Myocyte (in vitro differentiated cells): ENCODE measurements at regions not wholly inside any gene's neighbourhood (a gene's known extent, or its start where the extent isn't known, plus 50 kb on each side); places are given as distances from the start of the nearest gene placed in this dataset.
A peak's percentile ranks its signal among the peaks of the same experiment; 100 is the strongest.
"Not testable (repeated sequence)": the region's sequence is repeated elsewhere in the genome, so short reads cannot be mapped to it uniquely, and the experiment has no call there.

ENCODE experiments used
- DNase-seq: peaks from one replicate; pipeline ENCODE4 v3.0.0-alpha.2; 2012; ENCODE audit warnings: low read depth

GRCh38 chr1:121051161-121051790 lies 132.9 kb downstream of the FAM72B start:
- DNase-seq = not testable (repeated sequence)

- DNase-seq = not testable (repeated sequence)
These were observed 132.0 kb downstream of the FAM72B start for GRCh38 chr1:121052081-121052660.

- DNase-seq = not testable (repeated sequence)
These were observed 129.2 kb downstream of the FAM72B start for GRCh38 chr1:121054928-121055327.

GRCh38 chr1:121066925-121067324 lies 117.2 kb downstream of the FAM72B start:
- DNase-seq = not testable (repeated sequence)

- DNase-seq = not testable (repeated sequence)
These were observed 115.2 kb downstream of the FAM72B start for GRCh38 chr1:121068738-121069499.

DNA sequence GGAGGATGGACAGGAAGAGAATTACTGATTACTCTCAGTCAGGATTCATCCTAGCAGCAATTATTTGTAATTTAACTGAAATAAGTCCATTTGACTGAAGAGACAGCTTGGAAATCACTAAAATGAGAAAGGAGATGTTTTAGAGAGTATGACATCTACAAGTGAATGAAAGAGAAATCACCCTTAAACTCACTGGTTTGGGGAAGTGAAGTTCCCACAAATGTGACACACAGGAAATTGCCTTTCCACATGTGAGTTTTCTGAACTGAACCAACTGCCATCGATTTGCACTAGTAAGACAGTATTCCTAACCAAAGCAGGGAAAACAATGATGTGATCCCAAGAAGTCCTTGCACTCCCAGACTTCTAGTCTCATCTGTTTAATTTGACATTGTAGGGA lies 110.3 kb downstream of the FAM72B start:
- not testable (repeated sequence) for DNase-seq

DNA sequence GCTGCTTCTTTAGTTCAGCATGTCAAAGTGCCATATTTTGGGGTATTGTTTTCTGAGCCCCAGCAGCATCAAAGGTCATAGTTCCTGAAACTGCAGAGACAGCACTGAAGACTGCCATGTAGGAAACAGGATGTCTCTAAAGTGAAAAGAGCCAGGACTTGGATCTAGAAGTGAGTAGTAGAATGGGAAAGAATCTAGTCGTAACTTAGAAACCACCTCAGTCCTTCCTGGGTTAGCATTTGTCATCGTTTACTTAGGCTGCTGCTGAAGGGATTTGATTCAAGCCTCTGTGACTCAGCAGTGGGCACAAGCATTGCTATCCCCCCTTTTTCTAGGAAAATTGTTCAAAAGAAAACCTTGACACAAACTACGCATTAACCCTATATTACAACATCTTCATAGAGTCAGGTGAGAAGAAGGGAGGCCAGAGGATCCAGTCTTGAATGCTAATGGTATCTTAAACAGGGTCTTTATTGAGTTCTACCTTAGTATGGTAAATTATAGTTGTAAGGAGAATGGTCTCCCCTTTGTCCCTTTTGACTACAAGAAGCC lies 108.8 kb downstream of the FAM72B start:
- DNase-seq = not testable (repeated sequence)

DNA sequence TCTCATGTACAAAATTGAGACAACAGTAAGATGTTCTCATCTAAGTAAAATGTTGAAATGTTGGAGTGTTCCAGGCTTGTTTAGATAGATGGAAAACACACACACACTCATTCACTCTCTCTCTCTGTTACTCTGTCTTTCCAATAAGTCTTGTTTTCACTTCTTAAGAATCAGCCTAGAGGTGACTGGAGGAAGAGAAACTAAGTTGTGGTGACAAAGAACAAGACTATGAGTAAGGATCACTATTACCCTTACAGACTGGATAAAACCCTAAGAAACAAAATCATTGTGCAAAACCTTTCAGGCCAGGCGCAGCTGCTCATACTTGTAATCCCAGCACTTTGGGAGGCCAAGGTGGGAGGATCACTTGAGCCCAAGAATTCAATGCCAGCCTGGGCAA lies 107.5 kb downstream of the FAM72B start:
- DNase-seq = not testable (repeated sequence)

GRCh38 chr1:121079655-121080054 lies 104.5 kb downstream of the FAM72B start:
- DNase-seq = not testable (repeated sequence)

GRCh38 chr1:121080197-121080903 lies 103.8 kb downstream of the FAM72B start:
- not testable (repeated sequence) for DNase-seq

DNA sequence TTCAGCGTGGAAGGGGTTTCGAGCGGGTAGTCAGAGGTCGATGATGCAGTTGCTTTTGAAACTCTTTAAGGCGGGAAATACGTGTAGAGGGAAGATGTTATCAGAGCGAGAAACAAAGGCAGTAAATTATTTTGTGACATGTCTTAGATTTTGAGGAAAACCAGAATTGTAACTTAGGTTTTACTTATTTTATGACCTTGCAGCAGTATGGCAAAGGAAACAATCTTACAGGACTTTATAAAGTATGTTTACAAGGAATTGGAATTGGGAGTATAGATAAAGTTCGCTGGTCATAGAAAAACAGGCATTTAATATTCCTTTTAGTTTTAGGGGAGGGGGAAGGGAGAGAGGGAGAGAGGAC lies 103.3 kb downstream of the FAM72B start:
- not testable (repeated sequence) for DNase-seq

DNA sequence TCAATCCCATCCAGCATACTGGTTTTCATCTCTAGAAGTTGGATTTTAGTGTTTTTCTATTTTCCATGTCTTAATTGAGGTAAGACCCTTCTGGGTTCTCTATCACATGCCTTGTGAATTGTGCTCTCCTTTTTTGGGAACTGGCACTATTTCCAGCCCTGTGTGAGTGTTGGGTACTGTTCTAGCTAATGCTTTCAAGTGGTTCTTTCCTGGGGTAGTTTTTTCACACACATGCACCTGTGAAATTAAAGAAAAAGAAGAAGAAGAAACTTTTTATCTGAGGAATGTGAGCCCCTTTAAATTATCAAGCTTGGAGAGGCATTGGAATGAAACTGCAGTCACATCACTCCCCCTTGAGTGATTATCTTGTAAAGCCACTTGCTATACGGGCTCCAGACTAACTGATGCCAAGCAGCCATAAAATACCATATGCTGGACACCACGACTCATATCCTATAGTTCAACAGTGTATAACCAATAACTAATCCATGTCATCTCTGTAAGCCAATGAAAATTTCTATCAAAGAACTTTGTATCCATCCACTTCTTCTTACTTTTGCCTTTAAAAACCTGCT lies 102.4 kb downstream of the FAM72B start:
- DNase-seq = not testable (repeated sequence)

GRCh38 chr1:121082995-121083394 lies 101.1 kb downstream of the FAM72B start:
- DNase-seq = not testable (repeated sequence)

DNA sequence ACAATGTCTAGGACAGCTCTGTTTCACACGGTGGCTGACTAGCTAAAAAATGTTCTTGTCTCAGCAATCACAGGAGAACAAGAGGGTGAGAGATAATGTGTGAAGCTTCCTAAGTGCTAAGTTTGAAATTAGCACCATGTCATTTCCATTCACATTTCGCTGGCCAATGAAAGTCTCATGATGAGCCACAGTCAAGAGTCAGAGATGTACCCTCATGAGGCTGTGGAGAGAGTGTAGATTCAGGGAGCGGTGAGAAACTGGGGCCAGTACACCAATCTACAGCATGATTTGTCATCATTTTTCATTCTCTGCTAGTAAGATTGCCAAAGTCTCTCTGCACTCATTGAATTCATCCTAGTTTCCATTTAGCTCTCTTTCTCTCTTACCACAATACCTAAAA lies 97.9 kb downstream of the FAM72B start:
- not testable (repeated sequence) for DNase-seq

DNA sequence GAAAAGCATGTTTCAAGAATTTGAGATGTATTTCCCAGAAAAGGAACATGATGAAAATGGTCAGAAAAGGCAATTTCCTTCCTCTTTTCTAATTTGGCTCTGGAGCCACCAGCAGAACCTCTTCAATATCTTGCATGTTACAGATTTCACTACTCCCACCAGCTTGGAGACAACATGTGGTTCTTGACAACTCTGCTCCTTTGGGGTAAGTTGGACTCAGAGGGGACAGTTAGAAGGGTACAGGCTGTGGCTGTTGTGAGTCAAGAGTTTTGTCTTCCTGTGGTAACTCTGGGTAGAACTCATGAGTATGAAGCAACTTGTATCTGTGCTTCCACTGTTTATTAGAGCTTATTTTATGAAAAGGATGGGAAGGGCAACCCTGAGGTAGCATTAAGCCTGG lies 96.9 kb downstream of the FAM72B start:
- DNase-seq = not testable (repeated sequence)

DNA sequence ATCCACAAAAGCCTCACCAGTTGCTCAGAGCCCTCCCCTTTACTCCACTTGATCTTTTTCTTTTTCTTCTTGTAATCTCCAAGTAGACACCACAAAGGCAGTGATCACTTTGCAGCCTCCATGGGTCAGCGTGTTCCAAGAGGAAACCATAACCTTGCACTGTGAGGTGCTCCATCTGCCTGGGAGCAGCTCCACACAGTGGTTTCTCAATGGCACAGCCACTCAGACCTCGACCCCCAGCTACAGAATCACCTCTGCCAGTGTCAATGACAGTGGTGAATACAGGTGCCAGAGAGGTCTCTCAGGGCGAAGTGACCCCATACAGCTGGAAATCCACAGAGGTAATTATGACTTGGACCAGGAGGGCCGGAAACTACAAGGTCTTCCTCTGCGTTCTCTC lies 95.6 kb downstream of the FAM72B start:
- DNase-seq = not testable (repeated sequence)

DNA sequence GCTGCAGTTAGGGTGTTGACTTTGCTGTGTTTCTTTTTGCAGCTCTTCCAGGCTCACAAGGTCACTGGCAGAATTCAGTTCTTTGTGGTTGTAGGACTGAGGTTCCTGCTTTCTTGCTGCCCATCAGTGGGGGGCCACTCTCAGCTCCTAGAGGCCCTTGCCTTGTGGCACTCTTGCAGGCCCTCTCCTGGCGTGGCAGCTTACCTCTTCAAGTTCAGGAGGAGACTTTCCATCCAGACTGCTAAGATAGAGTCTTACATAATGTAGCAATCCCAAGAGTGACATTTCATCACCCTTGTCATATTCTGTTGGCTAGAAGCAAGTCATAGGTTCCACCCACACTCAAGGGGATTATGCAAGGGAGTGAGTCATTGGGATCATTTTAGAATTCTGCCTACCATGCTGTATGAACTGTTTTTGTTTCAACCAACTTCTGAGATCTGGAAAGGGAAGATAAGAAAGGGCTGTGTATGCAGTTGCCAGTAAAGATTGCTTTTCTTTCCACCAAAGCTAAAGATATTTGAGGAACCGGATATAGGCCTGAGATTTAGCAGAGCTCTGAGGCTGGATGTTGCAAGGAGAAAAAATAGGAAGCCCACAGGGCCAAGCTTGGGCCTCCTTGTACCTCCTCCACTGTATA lies 91.7 kb downstream of the FAM72B start:
- not testable (repeated sequence) for DNase-seq

DNA sequence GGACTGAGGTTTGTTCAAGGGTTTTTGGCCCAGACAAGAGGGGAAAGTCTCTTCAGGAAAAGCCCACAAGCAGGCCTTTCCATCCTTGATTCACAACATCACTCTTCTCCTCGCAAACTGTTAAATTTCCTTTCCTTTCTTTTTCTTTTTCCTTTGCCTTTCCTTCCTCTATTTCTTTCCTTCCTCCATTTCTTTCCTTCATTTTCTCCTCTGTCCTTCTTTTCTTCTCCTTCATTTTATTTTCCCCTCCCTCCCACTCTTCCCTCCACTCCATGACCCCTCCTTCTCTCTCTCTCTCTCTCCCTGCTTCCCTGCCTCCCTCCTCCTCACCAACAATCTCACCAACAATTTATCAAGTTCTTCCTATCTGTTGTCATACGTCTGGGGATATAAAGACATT lies 89.1 kb downstream of the FAM72B start:
- DNase-seq = not testable (repeated sequence)

- DNase-seq = peak; percentile 60
These were observed 86.8 kb downstream of the FAM72B start for GRCh38 chr1:121097127-121097866.

DNA sequence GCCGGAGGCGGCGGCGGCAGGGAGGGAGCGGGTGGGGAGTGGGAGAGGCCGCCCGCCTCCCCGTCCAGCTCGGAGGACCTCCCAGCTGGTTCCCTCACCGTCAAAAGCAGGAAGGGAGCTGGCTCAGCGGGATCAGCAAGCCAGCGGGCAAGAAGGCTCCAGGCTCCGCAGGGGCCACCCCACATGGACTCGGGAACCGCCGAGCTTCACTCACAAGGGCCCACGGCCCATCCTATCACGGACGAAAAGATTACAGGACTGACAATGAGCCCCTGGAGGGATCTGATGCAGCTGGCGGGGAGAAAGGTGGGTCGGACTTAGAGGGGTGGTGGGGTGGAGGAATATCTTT lies 86.3 kb downstream of the FAM72B start:
- not testable (repeated sequence) for DNase-seq
